ENCODE measurements at regions not wholly inside any gene's neighbourhood (a gene's known extent, or its start where the extent isn't known, plus 50 kb on each side); places are given as distances from the start of the nearest gene placed in this dataset.

- TF ChIP-seq, protein P1, sequence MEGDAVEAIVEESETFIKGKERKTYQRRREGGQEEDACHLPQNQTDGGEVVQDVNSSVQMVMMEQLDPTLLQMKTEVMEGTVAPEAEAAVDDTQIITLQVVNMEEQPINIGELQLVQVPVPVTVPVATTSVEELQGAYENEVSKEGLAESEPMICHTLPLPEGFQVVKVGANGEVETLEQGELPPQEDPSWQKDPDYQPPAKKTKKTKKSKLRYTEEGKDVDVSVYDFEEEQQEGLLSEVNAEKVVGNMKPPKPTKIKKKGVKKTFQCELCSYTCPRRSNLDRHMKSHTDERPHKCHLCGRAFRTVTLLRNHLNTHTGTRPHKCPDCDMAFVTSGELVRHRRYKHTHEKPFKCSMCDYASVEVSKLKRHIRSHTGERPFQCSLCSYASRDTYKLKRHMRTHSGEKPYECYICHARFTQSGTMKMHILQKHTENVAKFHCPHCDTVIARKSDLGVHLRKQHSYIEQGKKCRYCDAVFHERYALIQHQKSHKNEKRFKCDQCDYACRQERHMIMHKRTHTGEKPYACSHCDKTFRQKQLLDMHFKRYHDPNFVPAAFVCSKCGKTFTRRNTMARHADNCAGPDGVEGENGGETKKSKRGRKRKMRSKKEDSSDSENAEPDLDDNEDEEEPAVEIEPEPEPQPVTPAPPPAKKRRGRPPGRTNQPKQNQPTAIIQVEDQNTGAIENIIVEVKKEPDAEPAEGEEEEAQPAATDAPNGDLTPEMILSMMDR (IDR thresholded peaks at IDR 0.05), result no peak
- no peak for TF ChIP-seq POLR2A (IDR thresholded peaks at IDR 0.05)
- no peak for TF ChIP-seq EP300 (IDR thresholded peaks at IDR 0.05)
Measured at GRCh38 chr2:62321380-62322289, 125.7 kb downstream of the B3GNT2 start.

Data from tibial nerve (tissue), 4 donors.